HG03039 (cell line): ENCODE measurements at regions not wholly inside any gene's neighbourhood (a gene's known extent, or its start where the extent isn't known, plus 50 kb on each side); places are given as distances from the start of the nearest gene placed in this dataset.
"Not testable (repeated sequence)": the region's sequence is repeated elsewhere in the genome, so short reads cannot be mapped to it uniquely, and the experiment has no call there.

ENCODE experiments used
- ATAC-seq: cut with Tn5 transposase; IDR thresholded peaks from one replicate; pipeline ENCODE4 v1.9.1; 2021; ENCODE audit warnings: mild to moderate bottlenecking, moderate library complexity; ENCODE audit not compliant: unreplicated experiment

DNA sequence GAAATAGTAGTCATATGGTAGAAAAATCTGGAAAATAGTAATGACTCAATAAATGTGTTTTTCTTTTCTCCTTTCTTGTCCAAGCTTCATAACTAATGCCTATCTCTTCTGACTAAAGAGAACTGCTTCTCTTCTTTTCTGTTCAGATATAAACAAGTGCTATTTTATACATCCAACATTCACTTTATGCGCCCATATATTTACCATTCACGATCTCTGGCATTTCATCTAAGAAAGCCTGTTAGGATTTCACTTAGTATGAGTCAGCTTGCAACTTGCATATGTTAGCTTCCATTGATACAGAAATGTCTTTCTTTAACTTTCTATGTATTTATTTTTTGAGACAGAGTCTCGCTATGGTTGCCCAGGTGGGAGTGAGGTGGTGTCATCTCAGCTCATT, 224.9 kb downstream of the VAPA start:
- ATAC-seq, result no peak

DNA sequence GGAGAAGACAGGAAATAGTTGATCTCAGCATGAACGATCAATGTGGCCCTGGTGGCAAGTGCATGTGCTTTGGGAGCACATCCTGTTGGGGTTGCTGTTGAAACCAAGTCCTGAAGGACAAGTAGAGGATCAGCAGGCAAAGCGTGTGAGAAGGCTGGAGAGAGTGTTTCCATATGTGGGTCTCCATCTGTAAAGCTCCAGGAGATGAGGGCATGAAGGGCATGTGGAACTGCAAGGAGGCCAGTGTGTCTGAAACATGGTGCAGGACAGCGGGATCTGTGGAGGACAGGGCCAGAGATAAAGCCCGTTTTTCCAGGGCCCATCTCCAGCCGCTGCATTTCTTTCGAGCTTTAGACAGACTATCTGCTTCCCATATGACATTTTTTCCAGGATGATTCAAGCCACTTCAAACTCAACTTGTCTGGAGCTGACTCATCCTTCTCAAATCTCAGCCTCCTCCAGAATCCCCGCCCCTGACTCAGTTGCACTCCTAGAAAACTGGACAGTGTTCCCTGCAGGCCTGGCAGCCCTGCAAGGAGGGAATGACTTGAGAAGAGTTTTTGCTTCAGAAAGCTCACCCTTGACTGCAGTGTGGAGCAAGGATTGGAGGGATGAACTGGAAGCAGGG, 226.1 kb downstream of the VAPA start:
- ATAC-seq, result no peak

DNA sequence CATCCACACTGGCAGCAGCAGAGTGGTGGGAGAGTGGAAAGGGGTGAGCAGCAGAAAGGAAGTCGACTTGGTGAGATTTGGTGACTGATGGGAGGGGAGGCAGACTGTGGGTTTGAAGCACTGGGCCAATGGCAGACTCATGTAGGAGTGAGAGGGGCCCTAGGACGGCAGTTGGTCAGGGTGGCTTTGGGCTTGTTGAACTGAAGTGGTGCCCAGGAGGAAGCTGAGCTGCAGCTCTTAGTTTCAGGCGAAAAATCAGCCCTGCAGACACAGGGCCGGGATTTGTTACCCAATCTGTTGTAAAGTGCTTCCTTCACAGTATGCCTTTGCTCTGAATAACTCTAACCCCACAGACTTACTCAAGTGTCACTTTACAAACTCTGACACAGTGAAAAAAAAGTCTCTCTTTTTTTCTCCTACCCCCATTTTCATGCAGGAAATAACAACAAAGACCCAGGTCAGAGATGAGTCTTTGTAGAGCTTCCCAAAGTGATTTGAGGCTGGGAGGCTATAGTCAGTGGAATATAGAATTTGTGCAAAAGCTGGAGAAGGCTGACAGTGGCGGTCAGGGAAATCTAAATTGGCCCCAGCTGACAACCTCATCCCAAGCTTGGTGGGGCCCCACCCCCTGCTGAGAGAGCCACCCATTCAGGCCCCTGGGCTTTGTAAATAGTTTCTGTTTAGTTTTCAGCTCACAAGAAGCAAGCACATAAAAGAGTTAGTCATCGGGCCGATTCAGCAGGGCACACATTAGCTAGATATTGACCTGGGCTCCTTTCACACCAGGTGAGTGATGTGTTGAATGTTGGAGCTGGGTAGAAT, 226.9 kb downstream of the VAPA start:
- ATAC-seq, result no peak

DNA sequence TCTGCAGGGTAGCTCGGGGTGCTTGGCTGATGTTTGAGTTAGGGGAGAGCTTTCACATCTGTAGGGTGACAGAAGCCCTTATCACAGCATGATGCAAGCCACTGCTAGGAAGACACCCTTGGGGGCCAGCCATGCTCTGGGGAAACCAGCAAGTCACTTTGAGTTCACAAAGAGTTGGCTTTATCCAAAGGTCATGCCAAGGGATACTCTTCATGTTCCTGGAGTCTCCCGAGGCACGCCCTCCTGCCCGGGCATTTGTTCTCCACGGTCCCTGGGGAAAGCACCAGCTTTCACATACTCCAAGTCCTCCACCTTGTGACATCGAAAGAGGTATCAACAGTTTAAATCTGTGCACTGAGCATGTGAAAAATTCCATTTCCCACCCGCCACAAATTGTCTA, 227.7 kb downstream of the VAPA start:
- ATAC-seq, result no peak

DNA sequence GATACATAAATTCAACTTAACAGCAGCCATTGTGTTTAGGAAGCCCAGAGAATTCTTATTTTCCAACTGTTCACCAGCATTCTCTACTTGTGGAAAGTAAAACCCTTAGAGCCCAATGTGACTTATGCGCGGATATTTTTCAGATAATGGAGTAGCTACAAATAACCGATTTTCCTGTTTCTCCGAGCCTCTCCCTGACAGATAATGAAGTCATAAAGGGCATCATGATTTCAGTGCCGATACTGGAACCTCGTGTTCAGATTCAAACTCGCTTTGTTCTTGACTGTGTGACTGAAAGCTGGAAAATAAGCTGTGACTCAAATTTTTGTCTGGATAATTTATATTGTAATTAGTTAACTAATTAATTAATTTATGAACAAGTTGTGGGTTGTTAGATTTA, 228.2 kb downstream of the VAPA start:
- no peak for ATAC-seq

DNA sequence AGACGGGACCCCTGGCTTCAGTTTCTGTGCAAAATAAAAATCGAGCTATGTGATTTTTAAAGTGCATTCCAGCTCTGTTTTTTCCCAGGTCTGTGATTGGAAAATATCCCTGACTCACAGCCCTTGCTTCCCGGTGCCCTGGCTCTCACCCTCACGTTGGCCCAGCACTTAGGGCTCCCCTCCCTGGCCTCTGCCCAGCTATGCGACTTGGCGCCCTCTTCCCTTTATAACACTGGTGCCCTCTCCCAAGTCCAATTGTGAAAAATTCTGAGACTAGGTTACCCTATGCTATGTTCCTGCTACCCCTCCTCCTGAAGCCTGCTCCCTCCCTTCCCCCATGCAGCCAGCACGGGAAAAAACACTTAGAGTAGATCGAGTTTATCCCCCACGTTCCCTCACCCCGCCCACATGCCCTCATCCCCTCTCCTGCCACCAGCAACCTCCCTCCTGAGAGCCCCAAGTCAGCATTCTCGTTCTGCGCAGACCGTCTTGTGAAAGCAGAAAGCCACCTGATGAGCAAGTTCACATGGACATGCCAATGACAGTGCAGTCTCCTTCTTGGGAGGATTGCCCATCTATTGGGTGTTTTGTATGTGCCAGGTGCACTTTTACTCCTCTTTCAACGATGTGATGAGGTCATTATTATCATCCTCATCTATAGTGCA, 228.8 kb downstream of the VAPA start:
- ATAC-seq, result no peak

DNA sequence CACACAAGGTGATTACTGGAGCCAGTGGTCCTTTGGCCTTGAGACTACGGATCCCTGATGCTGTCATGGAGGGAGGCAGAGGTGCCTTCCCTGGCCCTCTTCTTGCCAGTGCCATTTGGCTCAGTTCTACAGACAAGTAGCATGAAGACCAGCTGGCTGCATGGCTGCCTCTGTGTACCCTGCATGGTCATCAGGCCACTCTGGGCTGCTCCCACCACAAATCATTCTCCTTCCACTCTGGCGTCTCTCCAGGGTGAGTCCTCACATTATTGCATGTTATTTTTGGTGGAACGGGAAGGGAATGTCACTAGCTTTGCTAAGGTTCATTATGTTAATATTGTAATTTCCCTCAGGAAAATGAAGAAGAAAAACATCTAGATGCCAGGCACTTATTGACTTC, 229.8 kb downstream of the VAPA start:
- ATAC-seq, result no peak

DNA sequence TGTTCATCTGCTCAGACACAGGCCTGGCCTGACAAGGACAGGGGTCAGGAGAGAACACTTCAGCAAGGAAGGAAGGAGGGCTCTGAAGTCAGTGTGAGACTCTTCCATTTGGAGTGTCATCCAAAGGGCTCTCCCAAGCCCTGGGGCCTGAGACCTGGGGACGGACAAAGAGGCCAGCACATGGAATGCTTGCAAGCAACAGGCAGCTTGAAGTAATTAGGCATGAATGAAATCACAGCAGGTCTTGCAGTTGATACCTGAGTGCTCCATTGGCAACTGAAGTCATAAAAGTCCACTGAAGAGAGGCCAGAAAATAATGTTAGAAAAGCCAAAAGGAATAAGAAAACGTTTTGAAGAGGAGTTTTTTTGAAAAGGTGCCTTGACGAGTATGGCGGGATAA, 231.7 kb downstream of the VAPA start:
- no peak for ATAC-seq

DNA sequence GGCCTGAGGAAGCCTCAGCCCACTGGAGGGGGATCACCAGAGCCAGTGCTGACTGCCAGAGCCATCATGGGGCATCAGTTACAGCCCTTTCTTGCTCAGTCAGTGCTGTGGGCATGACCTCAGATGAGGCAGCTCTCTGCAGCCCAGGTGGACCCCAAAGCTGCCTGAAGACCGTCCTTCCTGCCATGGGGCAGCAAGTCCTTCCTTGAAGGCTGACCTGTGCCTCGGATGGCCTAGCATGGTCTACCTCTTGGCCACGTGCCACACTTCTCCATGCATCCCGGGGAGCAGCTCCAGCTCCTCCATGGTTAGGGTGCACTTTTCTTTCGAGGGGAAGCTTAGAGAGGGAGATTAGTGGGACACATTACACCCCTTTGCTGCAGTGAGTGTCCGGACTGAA, 233.4 kb downstream of the VAPA start:
- no peak for ATAC-seq

DNA sequence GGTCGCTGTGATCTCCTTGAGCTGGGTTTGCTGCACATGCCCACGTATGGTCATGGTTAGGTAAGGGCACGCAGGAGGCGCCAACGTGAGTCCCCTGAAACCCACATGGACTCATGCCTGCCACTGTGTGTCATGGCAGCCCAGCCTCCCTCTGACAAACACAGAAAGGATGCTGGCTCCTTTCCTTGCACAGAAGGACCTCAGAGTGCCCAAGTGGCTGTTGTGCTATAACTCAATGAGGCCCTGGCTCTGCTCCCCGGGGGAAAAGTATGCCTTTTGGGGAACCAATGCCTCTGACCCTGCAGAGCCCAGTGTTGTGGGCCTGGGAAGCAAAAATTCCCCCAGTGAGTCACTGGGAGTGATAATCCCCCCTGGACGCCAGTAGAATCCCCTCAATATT, 233.9 kb downstream of the VAPA start:
- no peak for ATAC-seq

DNA sequence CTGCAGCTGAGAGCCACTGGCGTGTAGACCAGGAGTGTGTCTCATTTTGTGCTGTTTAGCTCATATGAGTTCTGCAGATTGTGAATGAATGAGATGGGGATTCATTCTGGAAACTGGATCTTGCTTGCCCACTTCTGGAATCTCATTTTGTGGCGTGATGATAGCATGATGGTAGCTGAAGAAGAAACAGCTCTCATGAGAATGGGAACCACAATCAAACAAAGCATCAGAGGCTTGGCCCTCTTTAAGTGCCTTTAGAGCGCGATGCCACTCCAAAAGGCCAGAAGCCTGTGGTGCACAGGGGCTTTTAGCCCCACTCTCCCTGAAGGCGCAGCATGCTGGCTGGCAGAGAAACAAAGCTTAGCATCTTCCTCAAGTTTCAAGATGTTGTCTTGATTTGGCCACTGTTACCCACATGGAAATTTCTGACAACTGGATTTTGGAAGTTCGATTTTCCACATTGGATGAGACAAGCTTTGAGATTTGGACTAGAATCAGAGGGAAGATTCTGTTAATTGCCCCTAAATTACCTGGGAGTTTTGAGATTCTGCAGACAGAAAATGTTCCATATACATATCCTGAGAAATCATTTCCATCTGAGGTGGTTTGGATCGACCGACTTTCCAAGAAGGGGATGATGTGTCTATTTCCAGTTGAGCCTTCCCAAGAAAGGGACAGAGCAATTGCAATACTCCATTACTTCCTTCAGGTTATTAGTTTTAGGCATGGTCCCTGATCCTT, 234.5 kb downstream of the VAPA start:
- ATAC-seq, result no peak

DNA sequence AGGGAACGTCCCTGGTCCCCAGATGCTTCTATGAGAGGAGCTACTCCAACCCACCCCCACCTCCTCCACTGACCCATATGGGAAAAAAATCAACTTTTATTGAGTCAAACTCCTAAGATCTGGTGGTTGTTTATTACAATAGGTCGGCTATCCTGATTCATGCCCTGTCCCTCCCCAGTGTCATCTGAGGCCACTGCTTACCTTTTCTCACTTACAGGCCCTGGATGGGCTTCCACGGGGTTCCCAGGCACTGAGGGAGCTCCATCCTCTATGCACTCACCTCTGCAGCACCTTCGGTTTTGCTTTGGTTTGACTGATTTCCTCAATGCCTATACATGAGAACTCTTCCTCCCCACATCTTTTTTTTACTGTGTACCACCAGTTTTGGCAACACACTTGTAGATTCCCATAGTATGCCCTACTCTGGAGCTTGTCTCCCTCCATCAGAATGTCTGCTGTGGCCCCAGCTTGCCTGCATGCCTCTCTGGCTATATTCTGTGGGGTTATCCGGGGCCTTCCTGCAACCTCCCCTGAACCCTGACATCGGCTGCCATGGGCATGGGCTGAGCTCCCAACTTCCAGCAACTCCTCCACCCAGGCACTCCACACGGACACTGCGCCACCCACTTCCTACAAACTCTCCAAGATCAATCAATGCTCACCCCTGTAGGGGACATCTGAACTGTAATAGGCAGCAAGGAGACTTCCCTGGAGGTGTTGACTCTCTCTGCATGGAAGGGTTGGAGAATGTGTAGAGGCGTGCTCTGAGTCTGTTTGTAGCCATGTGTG, 236.1 kb downstream of the VAPA start:
- ATAC-seq, result no peak

DNA sequence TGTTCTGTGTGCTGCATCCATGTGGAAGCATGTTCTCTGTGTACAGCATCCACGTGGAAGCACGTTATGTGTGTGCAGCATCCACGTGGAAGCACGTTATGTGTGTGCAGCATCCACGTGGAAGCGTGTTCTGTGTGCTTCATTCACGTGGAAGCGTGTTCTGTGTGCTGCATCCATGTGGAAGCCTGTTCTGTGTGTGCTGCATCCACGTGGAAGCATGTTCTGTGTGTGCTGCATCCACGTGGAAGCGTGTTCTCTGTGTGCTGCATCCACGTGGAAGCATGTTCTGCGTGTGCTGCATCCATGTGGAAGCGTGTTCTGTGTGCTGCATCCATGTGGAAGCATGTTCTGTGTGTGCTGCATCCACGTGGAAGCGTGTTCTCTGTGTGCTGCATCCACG, 236.8 kb downstream of the VAPA start:
- ATAC-seq, result not testable (repeated sequence)

DNA sequence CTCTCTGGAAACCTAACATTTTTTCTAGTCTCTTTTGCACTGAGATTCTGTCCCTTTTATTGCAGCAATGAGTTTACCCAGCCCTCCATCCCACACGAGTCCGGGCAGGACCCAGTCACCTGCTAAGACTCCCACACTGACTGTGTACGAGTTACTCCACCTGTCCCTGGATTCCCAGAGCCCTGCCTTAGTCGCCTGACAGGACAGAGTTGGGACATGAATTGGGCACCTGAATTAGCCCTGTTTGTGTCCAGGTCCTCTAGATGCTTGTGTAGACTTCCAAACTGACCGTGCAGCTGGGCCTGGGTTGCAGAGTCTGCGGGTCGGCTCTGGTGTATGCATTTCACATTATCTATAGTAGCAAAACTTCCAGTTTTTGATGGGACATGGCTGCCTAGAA, 238.7 kb downstream of the VAPA start:
- no peak for ATAC-seq

DNA sequence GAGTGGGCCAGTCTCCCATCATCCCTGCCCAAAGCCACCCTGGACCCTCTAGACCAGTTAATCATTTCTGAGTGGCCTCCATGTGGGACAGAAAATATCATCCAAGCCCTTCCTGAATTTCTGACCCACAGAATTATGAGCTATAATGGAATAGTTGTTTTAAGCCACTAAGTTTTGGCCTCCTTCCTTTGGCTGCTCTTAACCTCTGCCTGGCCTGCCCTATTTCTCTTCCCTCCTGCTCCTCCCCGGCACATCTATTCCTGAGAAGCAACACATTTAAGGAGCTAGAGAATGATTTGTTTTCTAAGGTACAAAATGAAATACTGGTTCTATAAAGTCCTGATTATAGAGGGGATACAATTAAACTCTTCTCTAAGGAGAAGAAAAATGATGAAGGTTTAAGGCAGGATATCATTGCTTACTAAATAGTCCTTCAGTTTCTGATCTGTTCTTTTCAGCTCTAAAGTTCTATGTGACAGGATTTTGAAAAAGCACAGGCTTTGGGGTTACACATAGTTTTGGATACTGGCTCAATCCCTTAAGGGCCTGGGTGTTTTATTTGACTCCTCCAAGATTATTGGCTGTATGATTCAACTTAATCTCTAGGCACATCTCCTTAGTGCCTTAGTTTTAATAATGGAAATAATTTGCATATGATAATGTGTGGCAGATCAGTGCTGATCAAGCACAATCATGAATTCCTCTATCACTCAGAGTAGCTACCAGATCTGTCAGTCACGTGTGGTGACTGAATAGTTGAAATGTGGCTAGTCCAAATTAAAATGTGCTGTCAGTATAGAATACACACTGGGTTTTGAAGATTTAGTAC, 240.3 kb downstream of the VAPA start:
- no peak for ATAC-seq

DNA sequence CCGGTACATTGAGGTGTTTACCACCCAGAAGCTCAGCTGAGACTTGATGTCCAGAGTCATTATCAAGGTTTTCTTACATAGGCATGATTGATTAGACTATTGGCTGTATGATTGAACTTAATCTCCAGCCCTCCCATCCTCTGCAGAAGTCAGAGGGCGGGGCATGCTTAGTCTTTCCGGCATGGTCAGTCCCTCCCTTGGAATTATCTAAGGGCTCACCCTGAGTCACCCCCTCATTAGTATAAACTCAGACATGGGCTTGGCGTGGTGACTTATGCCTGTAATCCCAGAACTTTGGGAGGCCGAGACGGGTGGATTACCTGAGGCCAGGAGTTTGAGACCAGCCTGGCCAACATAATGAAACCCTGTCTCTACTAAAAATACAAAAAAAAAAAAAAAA, 243.9 kb downstream of the VAPA start:
- no peak for ATAC-seq

DNA sequence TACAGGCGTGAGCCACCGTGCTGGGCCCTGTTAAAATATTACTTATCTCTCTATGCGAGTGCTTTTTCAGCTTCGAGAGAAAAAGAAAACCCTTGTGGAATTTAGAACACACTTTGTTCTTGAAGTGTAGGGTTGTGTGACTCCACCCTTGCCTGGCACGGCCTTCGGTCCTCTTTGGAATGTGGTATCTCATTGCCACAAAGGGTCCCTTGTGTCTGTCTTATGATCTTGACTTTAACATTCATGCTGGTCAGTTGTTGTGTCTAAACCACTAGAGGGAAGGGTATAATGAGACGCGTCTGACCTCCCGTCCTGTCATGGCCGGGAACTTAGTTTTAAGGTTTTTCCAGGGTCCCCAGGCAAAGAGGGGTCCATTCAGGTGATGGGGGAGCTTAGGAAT, 246.4 kb downstream of the VAPA start:
- no peak for ATAC-seq

DNA sequence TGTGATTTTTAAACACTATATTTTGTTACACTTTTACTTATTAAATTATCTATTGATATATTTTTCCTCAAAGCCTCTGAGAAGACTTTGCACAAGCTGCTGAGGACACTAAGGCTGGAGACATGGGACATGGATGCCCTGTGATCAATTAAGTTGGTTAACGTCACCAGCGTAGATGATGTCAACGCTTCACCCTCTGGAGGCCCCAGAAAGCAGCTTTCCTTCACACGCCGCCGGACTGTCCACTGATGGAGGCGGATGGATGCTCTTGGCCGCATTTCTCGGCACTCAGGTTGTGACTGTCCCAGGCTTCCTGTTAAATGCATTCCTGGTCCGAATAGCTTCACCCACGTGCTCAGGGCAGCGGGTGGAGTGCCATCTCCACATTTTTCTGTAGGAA, 247.5 kb downstream of the VAPA start:
- no peak for ATAC-seq

DNA sequence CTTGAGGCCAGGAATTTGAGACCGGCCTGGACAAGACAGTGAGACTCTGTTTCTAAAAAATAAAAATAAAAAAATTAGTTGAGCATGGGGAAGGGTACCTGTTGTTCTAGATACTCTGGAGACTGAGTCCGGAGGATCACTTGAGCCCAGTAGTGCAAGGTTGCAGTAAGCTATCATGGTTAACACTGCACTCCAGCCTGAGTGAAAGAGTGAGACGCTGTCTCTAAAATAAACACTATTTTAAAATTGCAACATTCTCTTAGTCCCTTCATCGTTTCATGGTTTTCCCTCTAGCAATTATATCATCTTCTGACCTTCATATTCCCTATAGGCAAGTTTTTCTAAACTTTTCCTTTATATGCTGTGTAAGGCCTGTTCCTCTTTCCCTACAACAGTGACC, 248.5 kb downstream of the VAPA start:
- no peak for ATAC-seq
